HepG2 (cell line): ENCODE measurements at regions not wholly inside any gene's neighbourhood (a gene's known extent, or its start where the extent isn't known, plus 50 kb on each side); places are given as distances from the start of the nearest gene placed in this dataset.

Experiments
- ARID3A ChIP-seq: IDR thresholded peaks from 2 replicates; pipeline ENCODE4 v1.6.1; 2012; ENCODE audit warnings: low read depth, low read length, improper control_type of control experiment
- CTCF ChIP-seq: sonication (generic); formaldehyde crosslinking; IDR thresholded peaks from 2 replicates; pipeline ENCODE4 v1.5.0; 2020; ENCODE audit warnings: mild to moderate bottlenecking, missing genetic modification reagents, moderate library complexity
- MAZ ChIP-seq, 2 experiments: sonication (generic) in 1 of 2; formaldehyde crosslinking in 1 of 2; IDR thresholded peaks; 2 replicates each; pipeline versions ENCODE4 v1.5.0 to v1.6.1; 2012 to 2020; ENCODE audit warnings: low read depth in 2 of 2, mild to moderate bottlenecking in 2 of 2, borderline replicate concordance in 1 of 2, improper control_type of control experiment in 1 of 2, low read length in 1 of 2, missing genetic modification reagents in 1 of 2, moderate library complexity in 1 of 2
- MXI1 ChIP-seq: IDR thresholded peaks from 3 replicates; pipeline ENCODE4 v1.6.1; 2012; ENCODE audit warnings: low read depth, low read length, inconsistent platforms, borderline replicate concordance

GRCh38 chr2:3098231-3098630 lies 279.4 kb downstream of the EIPR1 start:
- no peak for TF ChIP-seq ARID3A
- no peak for TF ChIP-seq MXI1
- no peak for TF ChIP-seq CTCF (CRISPR knock-in tag)
- TF ChIP-seq MAZ (IDR thresholded peaks at IDR 0.05; ENCODE audit: borderline replicate concordance, low read depth, low read length): no peak
- TF ChIP-seq MAZ (CRISPR knock-in tag; IDR thresholded peaks at IDR 0.05; ENCODE audit: low read depth): no peak
